Right lung (tissue), 2 donors: ENCODE measurements at regions not wholly inside any gene's neighbourhood (a gene's known extent, or its start where the extent isn't known, plus 50 kb on each side); places are given as distances from the start of the nearest gene placed in this dataset.
"Not testable (repeated sequence)": the region's sequence is repeated elsewhere in the genome, so short reads cannot be mapped to it uniquely, and the experiment has no call there.

Experiments used
- DNase-seq, 2 donors: peaks; one replicate each; pipeline ENCODE4 v3.0.0-alpha.2; 2013

- DNase-seq = no peak
Observed at GRCh38 chr12:131436922-131437705, 273.8 kb upstream of the SFSWAP start.

- no peak for DNase-seq
Observed at GRCh38 chr12:131437706-131438492, 273.0 kb upstream of the SFSWAP start.

GRCh38 chr12:131438493-131438835, 272.4 kb upstream of the SFSWAP start:
- not testable (repeated sequence) for DNase-seq

GRCh38 chr12:131438881-131439280, 272.0 kb upstream of the SFSWAP start:
- no peak for DNase-seq

GRCh38 chr12:131439752-131440151, 271.1 kb upstream of the SFSWAP start:
- DNase-seq = not testable (repeated sequence)

GRCh38 chr12:131440209-131441059, 270.5 kb upstream of the SFSWAP start:
- not testable (repeated sequence) for DNase-seq

GRCh38 chr12:131441060-131441396, 269.9 kb upstream of the SFSWAP start:
- no peak for DNase-seq

GRCh38 chr12:131441638-131442336, 269.1 kb upstream of the SFSWAP start:
- no peak for DNase-seq

GRCh38 chr12:131442337-131442918, 268.5 kb upstream of the SFSWAP start:
- no peak for DNase-seq

- DNase-seq = no peak
Observed at GRCh38 chr12:131443019-131444000, 267.6 kb upstream of the SFSWAP start.

GRCh38 chr12:131444220-131445164, 266.4 kb upstream of the SFSWAP start:
- DNase-seq = no peak

- DNase-seq = no peak
Observed at GRCh38 chr12:131445184-131445774, 265.6 kb upstream of the SFSWAP start.

GRCh38 chr12:131445795-131446194, 265.1 kb upstream of the SFSWAP start:
- DNase-seq = no peak

- not testable (repeated sequence) for DNase-seq
Observed at GRCh38 chr12:131447636-131448035, 263.3 kb upstream of the SFSWAP start.

- no peak for DNase-seq
Observed at GRCh38 chr12:131448254-131448795, 262.6 kb upstream of the SFSWAP start.

GRCh38 chr12:131449027-131449426, 261.9 kb upstream of the SFSWAP start:
- no peak for DNase-seq

- no peak for DNase-seq
Observed at GRCh38 chr12:131452444-131452860, 258.4 kb upstream of the SFSWAP start.
